ENCODE measurements at regions not wholly inside any gene's neighbourhood (a gene's known extent, or its start where the extent isn't known, plus 50 kb on each side); places are given as distances from the start of the nearest gene placed in this dataset.

GRCh38 chr2:60091894-60092293 lies 461.6 kb downstream of the BCL11A start:
- Histone ChIP-seq H3F3A (ENCODE audit: insufficient read depth, low read length, poor library complexity, severe bottlenecking) (no peaks in the 10 kb centered on the region), H3K27ac (ENCODE audit: low read length) (no peak overlapping the region), H3K4me2 (ENCODE audit: low read length) (no peak overlapping the region), H3K27me3 (ENCODE audit: insufficient read depth, low read depth, low read length) (no peaks in the 10 kb centered on the region), H2AFZ (ENCODE audit: low read depth, low read length) (no peak overlapping the region), H3K9me3 (ENCODE audit: low read length) (no peaks in the 10 kb centered on the region), H3K79me2 (replicated peaks; ENCODE audit: insufficient read depth, low read length) (no peaks in the 10 kb centered on the region), H3K4me3 (ENCODE audit: low read length) (no peak overlapping the region), H3K9ac (ENCODE audit: low read length) (no peak overlapping the region), H4K20me1 (ENCODE audit: insufficient read depth) (no peaks in the 10 kb centered on the region), H3K9me2 (ENCODE audit: insufficient read depth, low read length) (no peaks in the 10 kb centered on the region), H3K36me3 (ENCODE audit: insufficient read depth, low read length) (no peaks in the 10 kb centered on the region)
- TF ChIP-seq, protein P1, sequence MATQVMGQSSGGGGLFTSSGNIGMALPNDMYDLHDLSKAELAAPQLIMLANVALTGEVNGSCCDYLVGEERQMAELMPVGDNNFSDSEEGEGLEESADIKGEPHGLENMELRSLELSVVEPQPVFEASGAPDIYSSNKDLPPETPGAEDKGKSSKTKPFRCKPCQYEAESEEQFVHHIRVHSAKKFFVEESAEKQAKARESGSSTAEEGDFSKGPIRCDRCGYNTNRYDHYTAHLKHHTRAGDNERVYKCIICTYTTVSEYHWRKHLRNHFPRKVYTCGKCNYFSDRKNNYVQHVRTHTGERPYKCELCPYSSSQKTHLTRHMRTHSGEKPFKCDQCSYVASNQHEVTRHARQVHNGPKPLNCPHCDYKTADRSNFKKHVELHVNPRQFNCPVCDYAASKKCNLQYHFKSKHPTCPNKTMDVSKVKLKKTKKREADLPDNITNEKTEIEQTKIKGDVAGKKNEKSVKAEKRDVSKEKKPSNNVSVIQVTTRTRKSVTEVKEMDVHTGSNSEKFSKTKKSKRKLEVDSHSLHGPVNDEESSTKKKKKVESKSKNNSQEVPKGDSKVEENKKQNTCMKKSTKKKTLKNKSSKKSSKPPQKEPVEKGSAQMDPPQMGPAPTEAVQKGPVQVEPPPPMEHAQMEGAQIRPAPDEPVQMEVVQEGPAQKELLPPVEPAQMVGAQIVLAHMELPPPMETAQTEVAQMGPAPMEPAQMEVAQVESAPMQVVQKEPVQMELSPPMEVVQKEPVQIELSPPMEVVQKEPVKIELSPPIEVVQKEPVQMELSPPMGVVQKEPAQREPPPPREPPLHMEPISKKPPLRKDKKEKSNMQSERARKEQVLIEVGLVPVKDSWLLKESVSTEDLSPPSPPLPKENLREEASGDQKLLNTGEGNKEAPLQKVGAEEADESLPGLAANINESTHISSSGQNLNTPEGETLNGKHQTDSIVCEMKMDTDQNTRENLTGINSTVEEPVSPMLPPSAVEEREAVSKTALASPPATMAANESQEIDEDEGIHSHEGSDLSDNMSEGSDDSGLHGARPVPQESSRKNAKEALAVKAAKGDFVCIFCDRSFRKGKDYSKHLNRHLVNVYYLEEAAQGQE (IDR thresholded peaks at IDR 0.05; ENCODE audit: borderline replicate concordance) = no peak
- TF ChIP-seq MXI1 (conservative IDR thresholded peaks at IDR 0.05; ENCODE audit: poor library complexity, severe bottlenecking) (no peak), EZH2 (IDR thresholded peaks at IDR 0.05; ENCODE audit: borderline replicate concordance, insufficient read depth, low read length, poor library complexity, severe bottlenecking) (no peak), SMC3 (conservative IDR thresholded peaks at IDR 0.05; ENCODE audit: poor library complexity) (no peak), RAD21 (conservative IDR thresholded peaks at IDR 0.05) (no peak), EP300 (conservative IDR thresholded peaks at IDR 0.05; ENCODE audit: poor library complexity, severe bottlenecking) (no peak), TAF1 (IDR thresholded peaks at IDR 0.05; ENCODE audit: low read depth) (no peak), POLR2AphosphoS5 (IDR thresholded peaks at IDR 0.05) (no peak)
- TF ChIP-seq, protein P2, sequence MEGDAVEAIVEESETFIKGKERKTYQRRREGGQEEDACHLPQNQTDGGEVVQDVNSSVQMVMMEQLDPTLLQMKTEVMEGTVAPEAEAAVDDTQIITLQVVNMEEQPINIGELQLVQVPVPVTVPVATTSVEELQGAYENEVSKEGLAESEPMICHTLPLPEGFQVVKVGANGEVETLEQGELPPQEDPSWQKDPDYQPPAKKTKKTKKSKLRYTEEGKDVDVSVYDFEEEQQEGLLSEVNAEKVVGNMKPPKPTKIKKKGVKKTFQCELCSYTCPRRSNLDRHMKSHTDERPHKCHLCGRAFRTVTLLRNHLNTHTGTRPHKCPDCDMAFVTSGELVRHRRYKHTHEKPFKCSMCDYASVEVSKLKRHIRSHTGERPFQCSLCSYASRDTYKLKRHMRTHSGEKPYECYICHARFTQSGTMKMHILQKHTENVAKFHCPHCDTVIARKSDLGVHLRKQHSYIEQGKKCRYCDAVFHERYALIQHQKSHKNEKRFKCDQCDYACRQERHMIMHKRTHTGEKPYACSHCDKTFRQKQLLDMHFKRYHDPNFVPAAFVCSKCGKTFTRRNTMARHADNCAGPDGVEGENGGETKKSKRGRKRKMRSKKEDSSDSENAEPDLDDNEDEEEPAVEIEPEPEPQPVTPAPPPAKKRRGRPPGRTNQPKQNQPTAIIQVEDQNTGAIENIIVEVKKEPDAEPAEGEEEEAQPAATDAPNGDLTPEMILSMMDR (IDR thresholded peaks at IDR 0.05; ENCODE audit: poor library complexity, severe bottlenecking) = no peak

DNA sequence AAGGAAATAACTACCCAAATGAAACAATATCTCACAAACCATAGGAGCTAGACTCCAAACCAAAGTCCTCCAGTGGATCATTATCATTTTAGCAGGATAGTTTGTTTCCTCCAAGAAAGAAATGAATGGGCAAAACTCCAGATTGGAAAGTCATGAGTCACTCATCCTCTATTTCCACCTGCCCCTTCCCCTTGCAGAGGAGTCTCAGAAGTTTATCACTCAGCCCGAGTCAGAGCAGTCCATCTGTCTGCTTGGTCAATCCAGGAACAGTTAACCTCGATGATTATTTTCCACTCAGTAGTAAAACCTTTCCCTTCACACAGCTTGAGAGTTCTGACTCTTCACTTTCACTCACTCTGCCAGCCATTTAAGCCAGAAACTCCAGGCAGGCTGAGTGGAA lies 462.2 kb downstream of the BCL11A start:
- no peak overlapping the region for H3K27ac ChIP-seq (ENCODE audit: low read length)
- no peaks in the 10 kb centered on the region for H3K36me3 ChIP-seq (ENCODE audit: insufficient read depth, low read length)
- H3K4me3 ChIP-seq (ENCODE audit: low read length) = no peak overlapping the region
- no peak overlapping the region for H3K4me2 ChIP-seq (ENCODE audit: low read length)
- no peaks in the 10 kb centered on the region for H3K27me3 ChIP-seq (ENCODE audit: insufficient read depth, low read depth, low read length)
- H3K9me3 ChIP-seq (ENCODE audit: low read length) = no peaks in the 10 kb centered on the region
- H3K9ac ChIP-seq (ENCODE audit: low read length) = no peak overlapping the region
- H3K79me2 ChIP-seq (replicated peaks; ENCODE audit: insufficient read depth, low read length) = no peaks in the 10 kb centered on the region
- no peak overlapping the region for H2AFZ ChIP-seq (ENCODE audit: low read depth, low read length)
- H3K9me2 ChIP-seq (ENCODE audit: insufficient read depth, low read length) = no peaks in the 10 kb centered on the region
- no peaks in the 10 kb centered on the region for H4K20me1 ChIP-seq (ENCODE audit: insufficient read depth)
- no peaks in the 10 kb centered on the region for H3F3A ChIP-seq (ENCODE audit: insufficient read depth, low read length, poor library complexity, severe bottlenecking)
- TF ChIP-seq EZH2 (IDR thresholded peaks at IDR 0.05; ENCODE audit: borderline replicate concordance, insufficient read depth, low read length, poor library complexity, severe bottlenecking) (no peak), MXI1 (conservative IDR thresholded peaks at IDR 0.05; ENCODE audit: poor library complexity, severe bottlenecking) (no peak), TAF1 (IDR thresholded peaks at IDR 0.05; ENCODE audit: low read depth) (no peak), RAD21 (conservative IDR thresholded peaks at IDR 0.05) (no peak), POLR2AphosphoS5 (IDR thresholded peaks at IDR 0.05) (no peak), EP300 (conservative IDR thresholded peaks at IDR 0.05; ENCODE audit: poor library complexity, severe bottlenecking) (no peak), SMC3 (conservative IDR thresholded peaks at IDR 0.05; ENCODE audit: poor library complexity) (no peak)
- TF ChIP-seq, protein P1 (IDR thresholded peaks at IDR 0.05; ENCODE audit: borderline replicate concordance) = no peak
- TF ChIP-seq, protein P2 (IDR thresholded peaks at IDR 0.05; ENCODE audit: poor library complexity, severe bottlenecking) = no peak
